Activated naive CD4-positive, alpha-beta T cell treated with Interleukin-2 at 50 U/mL for 16 hours (primary cell): ENCODE measurements at regions not wholly inside any gene's neighbourhood (a gene's known extent, or its start where the extent isn't known, plus 50 kb on each side); places are given as distances from the start of the nearest gene placed in this dataset.

Source experiments
- DNase-seq: peaks from one replicate; pipeline ENCODE4 v3.0.0-alpha.2; 2020

GRCh38 chr11:80529726-80530125 is 1088.9 kb upstream of the TENM4 start:
- no peak for DNase-seq

DNA sequence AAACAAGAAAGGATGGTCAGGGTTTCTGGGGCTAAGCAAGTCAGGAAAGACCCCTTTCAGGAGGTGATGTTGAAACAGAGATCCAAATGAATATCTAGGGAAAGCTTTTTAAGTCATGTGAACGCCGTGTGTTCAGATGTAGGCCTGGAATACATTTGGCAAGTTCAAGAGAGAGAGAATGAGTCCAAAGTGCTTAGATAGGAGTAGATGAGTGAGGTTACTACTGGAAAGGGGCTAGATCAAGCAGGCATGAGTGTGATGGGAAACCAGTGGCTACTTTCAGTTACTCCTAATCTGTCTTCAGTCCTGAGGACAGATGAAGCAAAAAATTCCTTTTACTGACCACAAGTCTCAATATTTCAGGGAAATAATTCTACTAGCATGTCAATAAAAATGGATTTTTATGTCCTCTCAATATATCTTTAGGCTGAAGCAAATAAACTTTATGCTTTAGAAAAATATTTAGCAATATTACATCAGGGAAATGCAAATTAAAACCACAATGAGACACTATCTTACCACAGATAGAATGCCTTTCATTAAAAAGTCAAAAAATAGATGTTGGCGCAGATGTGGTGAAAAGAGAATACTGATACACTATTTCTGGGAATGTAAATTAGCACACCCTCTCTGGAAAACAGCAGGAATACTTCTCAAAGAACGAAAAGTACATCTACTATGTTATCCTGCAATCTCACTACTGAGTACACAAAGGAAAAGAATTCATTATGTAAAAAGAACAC is 1085.0 kb upstream of the TENM4 start:
- DNase-seq, result no peak

GRCh38 chr11:80524349-80524748 is 1083.5 kb upstream of the TENM4 start:
- no peak for DNase-seq

DNA sequence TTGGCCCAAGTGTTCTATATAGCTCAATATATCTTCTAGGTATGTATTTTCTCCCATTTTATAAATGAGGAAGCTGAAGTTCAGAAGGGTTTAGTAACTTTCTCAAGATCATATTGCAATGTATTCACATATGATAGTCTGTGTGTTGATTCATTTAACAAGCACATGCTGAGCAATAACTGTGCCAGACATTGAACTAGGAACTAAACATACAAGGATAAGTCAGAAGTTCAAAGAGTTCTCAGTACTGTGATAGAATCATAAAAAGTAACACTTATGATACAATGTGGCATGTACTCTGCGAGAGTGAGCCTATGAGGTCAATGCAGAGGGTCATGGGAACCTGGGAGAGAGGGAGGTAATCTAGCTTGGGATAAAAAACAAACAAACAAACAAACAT is 1082.2 kb upstream of the TENM4 start:
- DNase-seq, result no peak

- DNase-seq, result no peak
Observed at GRCh38 chr11:80521592-80521991, 1080.8 kb upstream of the TENM4 start.

- DNase-seq, result no peak
Observed at GRCh38 chr11:80520507-80520887, 1079.7 kb upstream of the TENM4 start.

DNA sequence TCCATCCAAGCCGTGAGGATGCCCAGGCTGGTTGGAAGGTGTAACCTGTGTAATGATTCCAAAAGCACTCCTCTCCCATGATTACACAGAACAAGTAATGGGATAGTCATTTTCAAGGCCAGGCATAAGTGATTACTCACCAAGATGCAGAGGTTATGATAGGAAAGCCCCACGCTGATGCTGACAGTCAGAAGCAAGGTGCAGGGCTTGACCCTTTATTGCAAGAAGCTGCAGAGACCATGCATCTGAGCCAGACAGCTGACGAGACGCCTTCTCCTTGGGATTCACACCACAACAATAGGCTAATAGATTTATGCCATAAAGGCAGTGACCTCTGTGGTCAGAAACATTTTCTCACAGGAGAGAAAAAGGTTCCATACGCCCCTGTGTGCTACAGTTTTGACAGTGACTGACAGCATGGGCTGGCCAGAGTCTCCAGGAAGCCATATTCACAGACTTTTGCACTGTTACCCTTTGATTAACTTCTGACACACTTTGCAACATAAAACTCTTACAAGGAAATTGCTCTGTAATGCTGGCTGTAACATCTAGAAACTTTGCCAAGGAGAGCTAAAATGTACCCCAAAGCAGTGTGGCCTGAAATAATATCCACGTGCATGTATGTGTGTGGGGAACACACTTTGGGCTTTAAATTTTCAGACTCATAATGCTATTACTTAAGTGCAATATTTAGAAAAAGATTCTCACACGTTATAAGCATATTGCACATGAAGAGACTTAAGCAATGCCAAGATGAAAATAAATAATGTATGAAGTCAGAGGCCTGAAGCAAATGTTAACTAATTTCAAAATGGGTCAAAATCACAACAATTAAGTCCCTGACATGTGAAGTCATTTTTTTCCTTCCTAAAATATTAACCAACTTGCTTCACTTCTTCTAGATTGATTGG is 1079.0 kb upstream of the TENM4 start:
- no peak for DNase-seq

- DNase-seq, result no peak
Observed at GRCh38 chr11:80517701-80518100, 1076.9 kb upstream of the TENM4 start.

DNA sequence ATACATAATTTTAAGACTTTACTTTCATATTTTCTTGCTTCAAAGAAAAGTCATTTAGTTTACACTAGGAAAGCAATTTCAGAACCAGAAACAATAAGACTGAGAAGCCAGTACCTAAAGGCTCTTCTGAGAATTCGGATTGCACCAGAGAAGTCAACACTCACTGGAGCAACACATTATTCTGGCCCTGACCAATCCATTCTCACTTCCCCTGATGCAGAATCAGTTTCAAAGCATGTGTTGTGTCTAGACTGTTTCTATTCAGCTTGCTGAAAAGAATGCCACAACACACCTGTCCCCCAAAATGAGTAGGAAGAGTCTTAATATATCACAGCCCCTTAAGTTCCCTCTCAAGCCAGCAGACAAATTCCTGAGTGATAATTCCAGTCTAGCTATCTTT is 1074.3 kb upstream of the TENM4 start:
- DNase-seq, result no peak

GRCh38 chr11:80512491-80512890 is 1071.7 kb upstream of the TENM4 start:
- DNase-seq, result no peak

- DNase-seq, result no peak
Observed at GRCh38 chr11:80505771-80506170, 1064.9 kb upstream of the TENM4 start.

DNA sequence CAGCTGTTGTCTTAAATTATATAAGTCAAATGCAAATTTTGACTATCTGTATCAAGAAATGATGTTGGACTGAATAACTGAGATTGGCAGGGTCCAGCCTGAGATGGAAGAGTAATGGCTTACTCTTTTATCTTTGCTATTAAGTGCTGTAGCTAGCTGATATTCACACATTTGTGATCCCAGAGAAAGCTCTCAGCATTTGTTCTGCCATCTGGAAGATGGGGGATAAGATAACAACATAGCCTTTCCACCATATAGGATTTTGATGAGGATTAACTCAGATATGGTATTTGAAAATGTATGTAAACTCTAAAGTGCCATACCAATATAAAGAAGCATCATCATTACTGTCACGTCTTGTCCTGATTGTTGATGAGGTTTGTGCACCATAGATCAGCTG is 1063.2 kb upstream of the TENM4 start:
- no peak for DNase-seq

GRCh38 chr11:80502511-80502910 is 1061.7 kb upstream of the TENM4 start:
- DNase-seq, result no peak

DNA sequence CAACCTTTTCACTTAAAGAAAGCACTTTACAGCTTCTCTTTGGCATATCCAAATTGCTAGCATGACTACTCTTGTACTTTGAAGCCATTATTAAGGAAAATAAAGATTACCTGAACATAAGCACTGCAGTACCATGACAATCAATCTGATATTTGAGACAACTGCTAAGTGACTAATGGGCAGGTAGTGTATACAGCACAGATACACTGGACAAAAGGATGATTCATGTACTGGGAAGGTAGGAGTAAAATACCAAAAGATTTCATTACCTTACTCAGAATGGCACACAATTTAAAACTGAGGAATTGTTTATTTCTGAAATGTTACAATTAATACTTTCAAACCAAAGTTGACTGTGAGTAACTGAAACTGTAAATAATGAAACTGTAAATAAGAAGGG is 1054.3 kb upstream of the TENM4 start:
- no peak for DNase-seq

DNA sequence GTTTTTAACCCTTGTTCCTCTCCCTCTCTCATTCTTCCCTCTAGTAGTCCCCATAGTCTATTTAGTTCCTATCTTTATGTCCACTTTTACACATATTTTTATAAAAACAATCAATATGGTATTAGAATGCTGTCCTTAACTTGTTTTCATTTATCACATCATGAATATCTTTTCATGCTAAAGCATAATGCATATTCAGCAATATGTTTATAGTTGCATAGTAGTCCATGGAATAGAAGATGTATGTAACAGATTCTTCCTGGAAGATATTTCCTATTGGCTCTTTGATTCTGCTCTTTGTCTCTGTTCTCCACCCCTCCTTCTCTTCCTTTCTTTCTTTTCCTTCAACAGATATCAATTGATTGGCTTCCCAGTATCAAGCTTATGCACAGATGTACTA is 1047.1 kb upstream of the TENM4 start:
- DNase-seq, result no peak

GRCh38 chr11:80486678-80487077 is 1045.8 kb upstream of the TENM4 start:
- no peak for DNase-seq

DNA sequence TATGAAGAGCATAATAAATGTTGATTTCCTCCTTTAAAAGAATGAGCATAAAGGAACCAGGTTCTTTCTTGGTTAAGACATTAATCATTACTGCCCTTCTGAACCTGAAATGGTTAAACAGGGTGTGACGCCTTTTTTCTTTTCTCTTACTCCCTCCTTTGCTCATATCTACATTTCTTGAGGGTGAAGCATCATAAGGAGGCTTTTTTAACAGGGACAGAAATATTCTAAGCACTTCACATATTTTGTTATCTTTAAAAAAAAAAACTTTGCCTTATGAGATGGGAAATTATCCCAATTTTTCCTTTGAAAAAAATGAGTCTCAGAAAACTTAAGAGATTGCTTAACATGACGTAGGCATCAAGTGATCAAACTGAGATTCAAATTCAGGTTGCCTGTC is 1036.3 kb upstream of the TENM4 start:
- DNase-seq, result no peak

DNA sequence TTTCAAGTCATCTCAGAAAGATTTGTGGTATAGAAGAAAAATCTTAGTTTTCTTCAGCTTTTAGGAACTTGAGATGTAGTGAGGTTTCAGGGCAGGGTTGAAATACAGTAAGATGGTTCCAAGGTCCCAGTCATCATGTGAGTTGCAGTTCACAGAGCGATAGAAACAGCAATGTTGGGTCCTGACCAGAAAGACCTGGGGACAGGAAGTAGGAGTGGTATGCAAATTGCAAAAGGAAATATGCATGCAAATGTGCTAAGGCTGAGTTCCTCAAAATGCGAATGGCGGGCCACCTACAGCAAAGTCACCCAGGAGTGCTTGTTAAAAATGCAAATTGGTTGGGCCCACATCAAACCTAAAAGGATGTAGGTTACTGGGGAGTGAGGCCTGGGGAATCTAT is 1032.7 kb upstream of the TENM4 start:
- DNase-seq, result no peak

GRCh38 chr11:80469871-80470270 is 1029.0 kb upstream of the TENM4 start:
- no peak for DNase-seq

DNA sequence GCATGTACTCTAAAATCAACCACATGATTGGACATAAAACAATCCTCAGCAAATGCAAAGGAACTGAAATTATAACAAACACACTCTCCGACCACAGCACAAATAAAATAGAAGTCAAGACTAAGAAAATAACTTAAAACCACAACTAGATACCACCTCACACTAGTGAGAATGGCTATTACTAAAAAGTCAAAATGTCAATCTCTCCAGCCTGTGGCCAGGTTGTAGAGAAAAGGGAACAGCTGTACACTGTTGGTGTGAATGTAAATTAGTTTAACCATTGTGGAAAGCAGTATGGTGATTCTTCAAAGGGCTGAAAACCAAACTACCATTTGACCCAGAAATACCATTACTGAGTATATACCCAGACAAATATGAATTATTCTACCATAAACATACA is 1025.7 kb upstream of the TENM4 start:
- DNase-seq, result no peak

GRCh38 chr11:80462211-80462610 is 1021.4 kb upstream of the TENM4 start:
- no peak for DNase-seq

- DNase-seq, result no peak
Observed at GRCh38 chr11:80458376-80458775, 1017.5 kb upstream of the TENM4 start.

DNA sequence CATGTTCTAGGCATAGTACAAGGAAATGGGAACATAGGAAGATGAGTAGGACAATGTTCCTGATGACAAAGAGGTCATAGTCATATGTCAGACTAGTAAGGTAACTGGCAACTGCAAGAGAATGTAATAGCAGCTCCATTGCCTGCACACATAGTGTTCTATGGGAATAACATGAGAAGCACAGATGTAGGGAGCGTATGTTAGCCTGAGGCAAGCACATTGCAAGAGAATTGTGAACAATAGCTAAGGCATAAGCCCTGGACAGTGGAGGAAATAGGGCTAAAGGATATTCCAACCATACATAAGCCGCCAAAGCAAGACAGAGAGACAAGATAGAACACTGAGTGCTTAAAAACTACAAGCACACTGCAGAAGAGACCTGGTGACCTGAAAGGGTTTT is 1017.0 kb upstream of the TENM4 start:
- DNase-seq, result no peak

GRCh38 chr11:80455818-80456217 is 1015.0 kb upstream of the TENM4 start:
- DNase-seq, result no peak
